Neural progenitor cell (in vitro differentiated cells): ENCODE measurements at regions not wholly inside any gene's neighbourhood (a gene's known extent, or its start where the extent isn't known, plus 50 kb on each side); places are given as distances from the start of the nearest gene placed in this dataset.

ENCODE experiments used
- EZH2 ChIP-seq: fragments of 200-600 bp; sonication (generic); IDR thresholded peaks from 2 replicates; pipeline ENCODE4 v1.6.1; 2017; ENCODE audit warnings: antibody characterized with exemption, mild to moderate bottlenecking, moderate library complexity
- EZH2phosphoT487 ChIP-seq: fragments of 200-600 bp; sonication (generic); IDR thresholded peaks from 2 replicates; pipeline ENCODE4 v1.6.1; 2017; ENCODE audit warnings: antibody characterized with exemption
- TF ChIP-seq, protein P1 (sequence below): fragments of 200-600 bp; sonication (generic); IDR thresholded peaks from 2 replicates; pipeline ENCODE4 v1.5.1; 2017; ENCODE audit warnings: antibody characterized with exemption, mild to moderate bottlenecking

DNA sequence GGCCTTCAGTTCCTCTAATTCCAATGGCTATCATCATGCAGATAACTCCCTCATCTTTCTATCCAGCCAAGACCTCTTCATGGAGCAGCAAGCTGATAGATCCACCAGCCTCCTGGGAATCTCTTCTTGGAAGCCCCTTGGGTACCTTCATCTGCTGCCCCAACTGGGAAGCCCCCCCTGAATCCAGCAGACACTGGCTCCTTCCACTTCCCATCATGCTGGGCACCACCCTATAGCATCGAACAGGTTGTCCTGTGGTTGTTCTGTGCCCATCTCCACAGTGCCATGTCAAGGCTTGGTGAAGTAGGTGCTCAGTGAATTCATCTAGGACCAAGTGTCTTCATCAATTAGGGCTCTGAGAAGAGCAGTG is 410.4 kb upstream of the KLF4 start:
- TF ChIP-seq EZH2phosphoT487 (no peak), EZH2 (no peak)
- TF ChIP-seq, protein P1, sequence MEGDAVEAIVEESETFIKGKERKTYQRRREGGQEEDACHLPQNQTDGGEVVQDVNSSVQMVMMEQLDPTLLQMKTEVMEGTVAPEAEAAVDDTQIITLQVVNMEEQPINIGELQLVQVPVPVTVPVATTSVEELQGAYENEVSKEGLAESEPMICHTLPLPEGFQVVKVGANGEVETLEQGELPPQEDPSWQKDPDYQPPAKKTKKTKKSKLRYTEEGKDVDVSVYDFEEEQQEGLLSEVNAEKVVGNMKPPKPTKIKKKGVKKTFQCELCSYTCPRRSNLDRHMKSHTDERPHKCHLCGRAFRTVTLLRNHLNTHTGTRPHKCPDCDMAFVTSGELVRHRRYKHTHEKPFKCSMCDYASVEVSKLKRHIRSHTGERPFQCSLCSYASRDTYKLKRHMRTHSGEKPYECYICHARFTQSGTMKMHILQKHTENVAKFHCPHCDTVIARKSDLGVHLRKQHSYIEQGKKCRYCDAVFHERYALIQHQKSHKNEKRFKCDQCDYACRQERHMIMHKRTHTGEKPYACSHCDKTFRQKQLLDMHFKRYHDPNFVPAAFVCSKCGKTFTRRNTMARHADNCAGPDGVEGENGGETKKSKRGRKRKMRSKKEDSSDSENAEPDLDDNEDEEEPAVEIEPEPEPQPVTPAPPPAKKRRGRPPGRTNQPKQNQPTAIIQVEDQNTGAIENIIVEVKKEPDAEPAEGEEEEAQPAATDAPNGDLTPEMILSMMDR: no peak
